Osteocyte (in vitro differentiated cells): ENCODE measurements at regions not wholly inside any gene's neighbourhood (a gene's known extent, or its start where the extent isn't known, plus 50 kb on each side); places are given as distances from the start of the nearest gene placed in this dataset.

Experiments used
- DNase-seq: peaks from one replicate; pipeline ENCODE4 v3.0.0; 2021; ENCODE audit warnings: mixed read lengths; ENCODE audit not compliant: unreplicated experiment; ENCODE audit errors: extremely low spot score
- H3K27ac Mint-ChIP-seq: one replicate; pipeline ENCODE4 v1.8.0; 2021; ENCODE audit warnings: mild to moderate bottlenecking, mixed read lengths; ENCODE audit not compliant: unreplicated experiment
- H3K27me3 Mint-ChIP-seq: one replicate; pipeline ENCODE4 v1.8.0; 2021; ENCODE audit warnings: mixed read lengths; ENCODE audit not compliant: unreplicated experiment
- H3K36me3 Mint-ChIP-seq: one replicate; pipeline ENCODE4 v1.8.0; 2021; ENCODE audit warnings: mixed read lengths; ENCODE audit not compliant: unreplicated experiment
- H3K4me1 Mint-ChIP-seq: one replicate; pipeline ENCODE4 v1.8.0; 2021; ENCODE audit warnings: mixed read lengths; ENCODE audit not compliant: unreplicated experiment
- H3K4me3 Mint-ChIP-seq: one replicate; pipeline ENCODE4 v1.8.0; 2021; ENCODE audit warnings: mild to moderate bottlenecking, moderate library complexity, mixed read lengths; ENCODE audit not compliant: unreplicated experiment
- H3K9me3 Mint-ChIP-seq: one replicate; pipeline ENCODE4 v1.8.0; 2021; ENCODE audit warnings: mixed read lengths; ENCODE audit not compliant: unreplicated experiment
- TF ChIP-seq, protein P1 (sequence below): fragments of 200-600 bp; sonication (generic); IDR thresholded peaks from 2 replicates; pipeline ENCODE4 v1.5.0; 2021; ENCODE audit warnings: antibody characterized with exemption, mild to moderate bottlenecking, moderate library complexity

- no peak overlapping the region for H3K4me3 Mint-ChIP-seq
- H3K27ac Mint-ChIP-seq = peak overlapping the region; percentile 19
- DNase-seq = no peak
- no peaks in the 10 kb centered on the region for H3K9me3 Mint-ChIP-seq
- H3K36me3 Mint-ChIP-seq = no peaks in the 10 kb centered on the region
- H3K27me3 Mint-ChIP-seq = no peaks in the 10 kb centered on the region
- TF ChIP-seq, protein P1, sequence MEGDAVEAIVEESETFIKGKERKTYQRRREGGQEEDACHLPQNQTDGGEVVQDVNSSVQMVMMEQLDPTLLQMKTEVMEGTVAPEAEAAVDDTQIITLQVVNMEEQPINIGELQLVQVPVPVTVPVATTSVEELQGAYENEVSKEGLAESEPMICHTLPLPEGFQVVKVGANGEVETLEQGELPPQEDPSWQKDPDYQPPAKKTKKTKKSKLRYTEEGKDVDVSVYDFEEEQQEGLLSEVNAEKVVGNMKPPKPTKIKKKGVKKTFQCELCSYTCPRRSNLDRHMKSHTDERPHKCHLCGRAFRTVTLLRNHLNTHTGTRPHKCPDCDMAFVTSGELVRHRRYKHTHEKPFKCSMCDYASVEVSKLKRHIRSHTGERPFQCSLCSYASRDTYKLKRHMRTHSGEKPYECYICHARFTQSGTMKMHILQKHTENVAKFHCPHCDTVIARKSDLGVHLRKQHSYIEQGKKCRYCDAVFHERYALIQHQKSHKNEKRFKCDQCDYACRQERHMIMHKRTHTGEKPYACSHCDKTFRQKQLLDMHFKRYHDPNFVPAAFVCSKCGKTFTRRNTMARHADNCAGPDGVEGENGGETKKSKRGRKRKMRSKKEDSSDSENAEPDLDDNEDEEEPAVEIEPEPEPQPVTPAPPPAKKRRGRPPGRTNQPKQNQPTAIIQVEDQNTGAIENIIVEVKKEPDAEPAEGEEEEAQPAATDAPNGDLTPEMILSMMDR = no peak
- peaks cover 26% of the 10 kb centered on the region for H3K4me1 Mint-ChIP-seq
These were observed 80.1 kb upstream of the IFNG-AS1 start for GRCh38 chr12:67909091-67909531.

- TF ChIP-seq, protein P1 = no peak
- H3K4me1 Mint-ChIP-seq = peaks cover 26% of the 10 kb centered on the region
- no peaks in the 10 kb centered on the region for H3K27me3 Mint-ChIP-seq
- no peaks in the 10 kb centered on the region for H3K36me3 Mint-ChIP-seq
- no peaks in the 10 kb centered on the region for H3K9me3 Mint-ChIP-seq
- no peak for DNase-seq
- H3K4me3 Mint-ChIP-seq = no peak overlapping the region
- peak overlapping the region; percentile 19 for H3K27ac Mint-ChIP-seq
These were observed 79.6 kb upstream of the IFNG-AS1 start for GRCh38 chr12:67909681-67910080.

DNA sequence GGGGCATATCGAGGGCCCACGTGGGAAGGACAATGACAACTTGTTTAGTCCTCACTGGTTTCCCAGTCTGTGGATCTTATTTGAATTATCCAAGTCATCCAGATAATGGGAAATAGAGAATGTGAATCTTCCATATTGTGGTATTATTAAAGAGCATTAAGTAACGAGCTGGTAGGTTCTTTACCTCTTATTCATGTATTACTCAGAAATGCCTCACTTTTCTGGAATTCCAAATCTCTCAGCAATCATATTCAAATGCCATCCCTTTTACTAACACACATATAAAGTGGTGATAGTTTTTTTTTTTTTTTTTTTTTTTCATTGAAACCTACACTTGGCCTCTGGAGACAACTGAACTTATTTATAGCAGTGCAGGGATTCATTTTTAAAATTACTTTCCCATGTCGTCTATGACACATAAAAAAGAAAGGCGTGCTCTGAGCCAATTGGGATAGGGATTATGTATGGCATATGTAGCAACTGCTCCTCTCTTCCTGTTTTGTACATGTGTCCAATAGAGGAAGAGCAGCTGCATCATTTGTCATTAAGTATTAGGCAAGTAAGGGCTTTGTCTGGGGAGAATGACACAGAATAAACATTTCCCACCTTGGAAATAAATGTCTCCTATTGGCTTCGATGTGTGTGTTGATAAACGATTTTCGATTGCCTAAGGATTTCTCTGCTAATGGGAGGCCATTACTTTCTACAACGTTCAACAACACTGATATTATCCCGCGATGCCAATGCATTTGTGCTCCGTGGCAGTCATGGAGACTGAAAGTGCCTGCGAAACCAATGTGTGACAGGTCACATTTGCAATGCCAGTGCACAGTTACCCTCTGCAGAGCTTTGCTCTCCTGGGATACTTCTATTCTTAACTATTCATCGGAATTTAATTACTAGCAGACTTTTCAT, 78.6 kb upstream of the IFNG-AS1 start:
- no peak for DNase-seq
- TF ChIP-seq, protein P1 = no peak
- peak overlapping the region; percentile 5 for H3K27ac Mint-ChIP-seq
- H3K4me3 Mint-ChIP-seq = no peak overlapping the region
- no peaks in the 10 kb centered on the region for H3K27me3 Mint-ChIP-seq
- H3K36me3 Mint-ChIP-seq = no peaks in the 10 kb centered on the region
- peaks cover 26% of the 10 kb centered on the region for H3K4me1 Mint-ChIP-seq
- no peaks in the 10 kb centered on the region for H3K9me3 Mint-ChIP-seq

DNA sequence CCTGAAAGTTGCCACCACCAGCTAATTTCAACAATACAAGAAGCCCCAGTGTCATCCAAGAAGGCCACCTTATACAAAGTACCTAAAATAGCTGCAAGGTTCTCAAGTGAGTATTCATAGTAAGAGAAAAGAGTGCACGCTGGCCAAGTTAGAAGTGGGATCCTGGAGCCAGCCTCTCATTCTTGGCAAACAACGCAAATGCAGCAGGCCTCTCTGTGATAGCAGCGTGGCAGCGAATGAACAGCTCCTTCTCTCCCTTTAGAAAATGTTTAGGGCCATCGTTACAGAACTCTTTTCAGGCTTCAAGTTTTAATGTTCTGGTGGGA, 78.0 kb upstream of the IFNG-AS1 start:
- Mint-ChIP-seq H3K4me3 (no peak overlapping the region), H3K36me3 (no peaks in the 10 kb centered on the region), H3K27ac (peak overlapping the region; percentile 5), H3K27me3 (no peaks in the 10 kb centered on the region), H3K4me1 (peaks cover 26% of the 10 kb centered on the region), H3K9me3 (no peaks in the 10 kb centered on the region)
- TF ChIP-seq, protein P1 = no peak
- no peak for DNase-seq

GRCh38 chr12:67911789-67912188, 77.5 kb upstream of the IFNG-AS1 start:
- no peak for DNase-seq
- TF ChIP-seq, protein P1 = no peak
- Mint-ChIP-seq H3K27ac (no peak overlapping the region), H3K27me3 (no peaks in the 10 kb centered on the region), H3K4me1 (peaks cover 28% of the 10 kb centered on the region), H3K9me3 (no peaks in the 10 kb centered on the region), H3K4me3 (no peak overlapping the region), H3K36me3 (no peaks in the 10 kb centered on the region)
